ENCODE measurements at regions not wholly inside any gene's neighbourhood (a gene's known extent, or its start where the extent isn't known, plus 50 kb on each side); places are given as distances from the start of the nearest gene placed in this dataset.

- H3K4me1 Mint-ChIP-seq (ENCODE audit: low read depth, unreplicated experiment): no peaks in the 10 kb centered on the region
- no peak overlapping the region for H3K4me3 Mint-ChIP-seq (ENCODE audit: low read depth, unreplicated experiment)
- intact Hi-C loops (cut with micrococcal nuclease; ENCODE audit: unreplicated experiment): no loop called here
Measured at GRCh38 chr4:149983931-149984330, 94.3 kb upstream of the DCLK2 start.

GRCh38 chr4:149985981-149986380 lies 92.3 kb upstream of the DCLK2 start:
- no peaks in the 10 kb centered on the region for H3K4me1 Mint-ChIP-seq (ENCODE audit: low read depth, unreplicated experiment)
- no peak overlapping the region for H3K4me3 Mint-ChIP-seq (ENCODE audit: low read depth, unreplicated experiment)
- TF ChIP-seq CTCF (IDR thresholded peaks at IDR 0.05; ENCODE audit: unreplicated experiment): no peak
- no peaks in the 10 kb centered on the region for H3K27me3 Mint-ChIP-seq (ENCODE audit: unreplicated experiment)
- no TSS peak for BruUV-seq (replicated peaks)
- H3K9me3 Mint-ChIP-seq (ENCODE audit: low read depth, unreplicated experiment): no peaks in the 10 kb centered on the region
- DNase-seq: no peak
- CTCF ChIA-PET: no interaction called here
- no peak overlapping the region for H3K27ac Mint-ChIP-seq (ENCODE audit: unreplicated experiment)
- no peaks in the 10 kb centered on the region for H3K36me3 Mint-ChIP-seq (ENCODE audit: insufficient read depth, unreplicated experiment)
- intact Hi-C loops (cut with micrococcal nuclease; ENCODE audit: unreplicated experiment): no loop called here

More at GRCh38 chr4:149983931-149984330, 94.3 kb upstream of the DCLK2 start:
- Mint-ChIP-seq H3K27me3 (ENCODE audit: unreplicated experiment) (no peaks in the 10 kb centered on the region), H3K9me3 (ENCODE audit: low read depth, unreplicated experiment) (no peaks in the 10 kb centered on the region), H3K27ac (ENCODE audit: unreplicated experiment) (no peak overlapping the region), H3K36me3 (ENCODE audit: insufficient read depth, unreplicated experiment) (no peaks in the 10 kb centered on the region)
- BruUV-seq (replicated peaks): no TSS peak
- DNase-seq: no peak
- no peak for TF ChIP-seq CTCF (IDR thresholded peaks at IDR 0.05; ENCODE audit: unreplicated experiment)
- CTCF ChIA-PET: no interaction called here

GRCh38 chr4:149986917-149987316 lies 91.3 kb upstream of the DCLK2 start:
- no peak for DNase-seq
- H3K36me3 Mint-ChIP-seq (ENCODE audit: insufficient read depth, unreplicated experiment): no peaks in the 10 kb centered on the region
- BruUV-seq (replicated peaks): no TSS peak
- no peak overlapping the region for H3K4me3 Mint-ChIP-seq (ENCODE audit: low read depth, unreplicated experiment)
- CTCF ChIA-PET: interaction anchor here (0.7 kb wide), 1 partner anchor 21 kb away, joined by 3 read pairs; no protein-coding TSS in a partner anchor
- H3K4me1 Mint-ChIP-seq (ENCODE audit: low read depth, unreplicated experiment): no peaks in the 10 kb centered on the region
- no peak overlapping the region for H3K27ac Mint-ChIP-seq (ENCODE audit: unreplicated experiment)
- intact Hi-C loops (cut with micrococcal nuclease; ENCODE audit: unreplicated experiment): no loop called here
- H3K9me3 Mint-ChIP-seq (ENCODE audit: low read depth, unreplicated experiment): no peaks in the 10 kb centered on the region
- H3K27me3 Mint-ChIP-seq (ENCODE audit: unreplicated experiment): no peaks in the 10 kb centered on the region
- TF ChIP-seq CTCF (IDR thresholded peaks at IDR 0.05; ENCODE audit: unreplicated experiment): no peak

- Mint-ChIP-seq H3K36me3 (ENCODE audit: insufficient read depth, unreplicated experiment) (no peaks in the 10 kb centered on the region), H3K4me1 (ENCODE audit: low read depth, unreplicated experiment) (no peaks in the 10 kb centered on the region), H3K27me3 (ENCODE audit: unreplicated experiment) (no peaks in the 10 kb centered on the region), H3K4me3 (ENCODE audit: low read depth, unreplicated experiment) (no peak overlapping the region), H3K27ac (ENCODE audit: unreplicated experiment) (no peak overlapping the region), H3K9me3 (ENCODE audit: low read depth, unreplicated experiment) (no peaks in the 10 kb centered on the region)
- TF ChIP-seq CTCF (IDR thresholded peaks at IDR 0.05; ENCODE audit: unreplicated experiment): no peak
- no peak for DNase-seq
- CTCF ChIA-PET: interaction anchor here (0.6 kb wide), 1 partner anchor 198 kb away, joined by 3 read pairs; no protein-coding TSS in a partner anchor
- BruUV-seq (replicated peaks): no TSS peak
- intact Hi-C loops (cut with micrococcal nuclease; ENCODE audit: unreplicated experiment): no loop called here
Measured at GRCh38 chr4:149987330-149988086, 90.7 kb upstream of the DCLK2 start.

Measured in Calu3 (cell line).